Fibroblast of gingiva (primary cell): ENCODE measurements at regions not wholly inside any gene's neighbourhood (a gene's known extent, or its start where the extent isn't known, plus 50 kb on each side); places are given as distances from the start of the nearest gene placed in this dataset.
"Not testable (repeated sequence)": the region's sequence is repeated elsewhere in the genome, so short reads cannot be mapped to it uniquely, and the experiment has no call there.

Experiments used
- DNase-seq: peaks from one replicate; pipeline ENCODE4 v3.0.0-alpha.2; 2011; ENCODE audit warnings: low read depth

DNA sequence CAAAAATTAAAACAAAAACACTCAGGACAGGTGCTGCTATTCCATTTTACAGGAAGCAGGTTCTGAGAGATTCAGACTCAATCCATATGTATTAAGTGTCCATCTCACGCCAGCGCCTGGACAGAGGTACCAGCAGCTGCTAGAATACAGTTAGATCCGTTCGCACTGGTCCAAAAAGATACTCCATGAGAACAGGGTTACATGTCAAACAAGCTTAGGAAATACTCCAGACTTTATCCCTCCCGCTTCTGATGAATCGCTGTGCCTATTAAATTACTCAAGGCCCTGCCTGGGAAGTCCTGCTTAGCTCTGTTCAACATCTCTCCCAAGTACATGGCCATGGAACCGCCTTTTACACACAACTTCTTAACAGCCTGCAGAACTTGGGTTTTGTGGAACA lies 50.2 kb upstream of the SLC35C1 start:
- no peak for DNase-seq

DNA sequence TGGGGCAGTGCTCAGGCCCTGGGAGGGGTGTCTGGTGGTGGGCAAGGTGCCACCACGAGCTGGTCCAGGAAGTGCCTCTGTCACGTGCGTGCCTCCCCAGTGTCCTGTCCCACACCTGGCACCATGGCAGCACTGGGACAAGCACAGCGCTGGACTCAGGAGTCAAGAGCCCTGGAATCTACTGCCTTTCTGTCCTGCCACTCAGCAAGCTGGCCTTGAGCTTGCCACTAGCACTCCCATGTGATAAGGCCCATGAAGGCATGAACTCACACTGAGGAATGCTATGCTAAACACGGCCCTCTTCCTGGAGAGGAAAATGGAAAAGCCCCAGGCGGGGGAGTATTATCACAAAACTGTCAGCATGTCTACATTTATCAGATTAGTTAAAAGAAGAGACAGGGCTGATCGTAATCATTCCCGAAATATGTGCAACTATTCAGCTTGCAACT lies 50.7 kb upstream of the SLC35C1 start:
- no peak for DNase-seq

DNA sequence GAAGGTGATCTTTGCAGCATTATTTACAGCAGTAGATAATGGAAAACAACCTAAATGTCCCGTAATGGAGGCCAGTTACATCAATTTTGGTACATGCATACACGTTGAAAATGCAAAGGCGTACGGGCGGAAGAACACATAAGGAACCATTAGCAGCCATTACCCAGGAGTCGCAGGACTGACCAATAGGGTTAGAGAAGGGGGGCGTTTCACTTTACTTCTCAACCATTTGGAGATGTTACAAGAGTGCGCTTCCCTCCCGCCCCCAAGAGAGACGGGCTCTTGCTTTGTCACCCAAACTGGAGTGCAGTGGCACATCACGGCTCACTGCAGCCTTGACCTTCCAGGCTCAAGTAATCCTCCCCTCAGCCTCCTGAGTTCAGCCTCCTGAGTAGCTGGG lies 52.8 kb upstream of the SLC35C1 start:
- no peak for DNase-seq

DNA sequence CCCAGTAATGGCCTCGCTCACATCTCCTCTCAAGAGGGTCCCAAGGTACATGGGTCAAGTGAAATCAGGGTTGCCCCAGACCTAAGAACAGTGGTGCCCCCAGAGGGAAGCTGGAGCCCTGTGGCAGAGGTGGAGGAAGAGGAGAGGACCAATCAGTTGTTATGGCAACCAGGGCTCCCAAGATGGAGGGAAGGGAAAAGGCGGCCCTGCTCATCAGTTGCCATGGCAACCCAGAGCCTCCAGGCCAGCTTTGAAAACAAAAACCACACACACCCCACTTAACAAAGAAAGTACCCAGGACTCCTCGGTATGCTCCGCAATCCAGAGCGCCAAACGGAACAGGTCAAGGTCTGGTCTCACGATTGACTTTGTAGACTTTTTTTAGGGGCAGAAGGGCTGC lies 53.5 kb upstream of the SLC35C1 start:
- DNase-seq = no peak

DNA sequence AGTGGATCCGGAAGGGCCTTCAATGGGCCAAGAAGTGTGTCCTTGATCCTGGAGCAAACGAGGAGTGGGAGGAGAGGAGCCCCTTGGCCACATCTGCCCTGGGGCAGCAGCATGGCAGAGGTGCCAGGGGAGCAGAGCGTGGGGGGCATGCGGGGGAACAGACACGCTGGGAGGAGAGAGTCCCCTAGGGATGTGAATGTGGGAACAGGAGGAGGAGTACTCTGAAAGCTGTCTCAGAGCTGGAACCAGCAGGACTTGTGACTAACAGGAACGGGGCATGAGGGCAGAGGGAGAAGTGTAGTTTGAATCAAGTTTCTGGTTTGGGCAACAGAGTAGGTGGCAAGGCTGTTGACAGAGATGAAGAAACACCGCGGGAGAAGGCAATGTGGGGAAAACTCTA lies 54.5 kb upstream of the SLC35C1 start:
- no peak for DNase-seq

DNA sequence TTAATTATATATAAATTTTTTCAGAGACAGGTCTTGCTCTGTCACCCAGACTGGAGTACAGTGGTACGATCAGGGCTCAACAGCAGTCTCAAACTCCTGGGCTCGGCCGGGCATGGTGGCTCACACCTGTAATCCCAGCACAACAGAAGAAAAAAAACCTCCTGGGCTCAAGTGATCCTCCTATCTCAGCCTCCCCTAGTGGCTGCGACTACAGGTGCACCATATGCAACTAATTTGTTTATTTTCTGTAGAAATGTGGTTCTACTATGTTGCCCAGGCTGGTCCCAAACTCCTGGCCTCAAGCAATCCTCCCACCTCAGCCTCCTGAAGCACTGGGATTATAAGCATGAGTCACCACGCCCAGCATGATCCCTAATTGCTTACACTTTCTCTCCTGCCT lies 56.1 kb upstream of the SLC35C1 start:
- DNase-seq = no peak

DNA sequence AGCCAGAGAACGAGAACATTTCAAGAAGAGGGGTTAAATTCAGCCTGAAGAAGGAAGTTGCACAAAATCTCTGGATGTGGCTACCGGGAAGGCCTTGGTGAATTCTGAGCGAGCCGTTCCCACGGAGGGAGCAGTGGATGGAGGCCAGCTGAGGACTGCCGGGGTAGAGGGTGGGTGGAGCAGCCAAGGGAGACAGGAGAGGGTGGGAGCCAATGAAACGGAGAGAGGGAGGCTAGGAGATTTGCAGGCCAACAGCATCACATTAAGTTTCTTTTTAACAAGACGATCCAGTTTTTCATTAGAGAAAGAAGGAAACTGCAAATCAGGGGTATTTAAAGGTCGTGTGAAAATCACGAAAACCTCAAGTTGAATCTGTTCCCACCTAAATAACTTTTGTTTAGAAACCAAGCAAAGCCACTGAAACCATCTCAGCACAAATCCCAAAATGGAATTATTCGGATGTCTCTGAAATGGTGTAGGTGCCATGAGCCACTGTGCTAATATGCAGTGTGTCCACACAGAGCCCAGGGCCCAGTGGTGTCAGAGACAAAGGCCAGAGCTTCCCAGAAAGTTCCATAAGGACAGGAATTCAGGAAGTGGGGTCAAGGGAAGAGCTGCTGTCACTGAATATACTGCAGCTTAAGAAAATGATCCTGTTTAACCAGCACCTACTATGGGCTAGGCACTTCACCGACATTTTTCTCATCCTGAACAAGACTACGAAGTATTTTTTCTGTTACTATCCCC lies 59.7 kb upstream of the SLC35C1 start:
- no peak for DNase-seq

DNA sequence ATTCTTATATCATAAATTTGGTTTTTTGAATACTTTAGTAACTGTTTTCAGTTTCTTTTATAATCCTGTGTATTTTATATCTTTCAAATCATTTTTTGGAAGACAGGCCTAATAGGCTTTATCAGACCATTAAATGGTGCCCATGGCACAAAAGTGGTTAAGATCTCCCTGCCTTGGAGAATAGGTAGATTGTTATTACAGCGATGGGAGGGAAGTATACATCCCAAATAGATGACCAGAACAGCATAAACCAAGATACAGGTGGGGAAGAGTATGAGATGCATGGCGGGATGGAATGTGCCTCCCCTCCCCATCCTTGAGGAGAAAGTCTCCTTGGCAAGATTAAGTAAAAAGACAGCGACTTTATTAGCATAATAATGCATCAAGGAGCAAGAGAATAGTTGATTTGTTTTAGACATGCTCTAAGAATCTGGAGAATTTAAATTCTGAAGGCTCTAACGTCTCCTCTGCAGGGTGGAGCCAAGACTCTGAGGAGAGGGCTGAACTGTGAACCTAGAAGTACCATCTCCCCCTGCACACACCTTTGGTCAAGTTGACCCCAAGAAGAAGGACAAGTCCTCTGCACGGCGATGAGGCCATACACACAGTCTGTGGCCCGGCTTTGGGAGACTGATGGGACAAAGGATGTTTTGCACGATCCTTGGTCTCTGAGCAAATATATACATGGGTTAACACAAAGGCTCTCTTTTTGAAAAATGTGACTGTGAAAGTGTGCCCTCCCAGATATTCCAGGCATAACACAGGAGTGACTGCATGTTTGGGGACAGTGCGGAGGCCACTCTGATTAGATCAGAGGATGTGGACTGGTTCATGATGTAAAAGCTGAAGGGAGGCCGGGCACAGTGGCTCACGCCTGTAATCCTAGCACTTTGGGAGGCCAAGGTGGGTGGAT lies 61.1 kb upstream of the SLC35C1 start:
- no peak for DNase-seq

DNA sequence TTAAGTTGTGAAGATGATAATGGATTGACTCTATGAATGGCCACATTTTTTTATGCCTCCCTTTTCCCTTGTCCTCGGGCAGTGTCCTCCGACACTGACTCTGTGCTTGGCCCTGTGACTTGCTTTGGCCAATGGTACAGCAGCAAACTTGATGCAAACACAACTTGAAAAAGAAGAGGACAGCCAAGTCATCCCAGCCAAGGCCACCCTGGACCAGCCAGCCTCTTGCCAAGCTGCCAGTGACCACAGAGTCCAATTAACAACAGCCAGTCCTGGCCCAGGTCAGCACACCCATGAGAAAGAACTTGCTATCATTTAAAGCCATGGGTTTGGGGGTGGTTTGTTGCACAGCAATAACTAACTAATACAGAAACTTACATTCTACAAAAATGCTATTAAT lies 63.4 kb upstream of the SLC35C1 start:
- DNase-seq = no peak

DNA sequence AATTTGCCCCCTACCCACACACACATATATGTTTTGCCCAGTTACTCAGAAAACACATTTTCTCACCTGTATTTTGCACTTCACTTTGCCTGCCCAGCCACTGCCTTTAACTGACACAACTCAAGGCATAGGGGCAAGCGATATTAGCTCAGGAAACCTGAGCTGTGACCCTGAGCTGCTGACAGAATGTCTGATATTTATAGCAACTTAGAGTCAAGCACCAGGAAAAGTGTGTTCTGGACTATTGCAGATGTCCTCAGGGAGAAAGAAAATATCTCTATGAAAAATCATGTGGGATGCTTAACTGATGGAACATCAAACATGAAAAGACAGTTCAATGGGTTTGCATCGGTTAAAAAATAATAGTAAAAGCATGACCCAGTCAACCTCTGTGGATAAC lies 63.9 kb upstream of the SLC35C1 start:
- DNase-seq = no peak

DNA sequence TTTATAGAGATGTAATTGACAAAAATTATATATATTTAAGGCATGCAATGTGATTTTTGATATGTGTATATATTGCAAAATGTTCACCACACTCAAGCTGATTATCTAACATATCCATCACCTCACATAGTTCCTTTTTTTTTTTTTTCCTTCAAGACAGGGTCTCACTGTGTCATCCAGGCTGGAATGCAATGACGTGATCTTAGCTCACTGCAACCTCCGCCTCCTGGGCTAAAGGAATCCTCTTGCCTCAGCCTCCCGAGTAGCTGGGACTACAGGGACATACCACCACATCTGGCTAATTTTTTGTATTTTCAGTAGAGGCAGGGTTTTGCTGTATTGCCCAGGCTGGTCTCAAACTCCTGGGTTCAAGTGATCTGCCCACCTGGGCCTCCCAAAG lies 65.1 kb upstream of the SLC35C1 start:
- no peak for DNase-seq

DNA sequence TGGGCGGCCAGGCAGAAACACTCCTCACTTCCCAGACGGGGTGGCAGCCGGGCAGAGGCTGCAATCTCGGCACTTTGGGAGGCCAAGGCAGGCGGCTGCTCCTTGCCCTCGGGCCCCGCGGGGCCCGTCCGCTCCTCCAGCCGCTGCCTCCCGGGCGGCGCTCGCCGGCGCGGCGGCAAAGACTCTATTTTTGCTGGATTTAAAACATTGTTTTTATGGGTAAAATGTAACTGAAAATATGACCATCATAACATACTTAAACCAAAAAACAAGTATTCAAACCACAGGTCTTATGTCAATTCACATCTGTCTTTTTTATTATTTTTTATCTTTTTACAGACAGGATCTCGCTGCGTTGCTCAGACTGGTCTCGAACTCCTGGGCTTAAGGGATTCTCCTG lies 65.9 kb upstream of the SLC35C1 start:
- DNase-seq = not testable (repeated sequence)

DNA sequence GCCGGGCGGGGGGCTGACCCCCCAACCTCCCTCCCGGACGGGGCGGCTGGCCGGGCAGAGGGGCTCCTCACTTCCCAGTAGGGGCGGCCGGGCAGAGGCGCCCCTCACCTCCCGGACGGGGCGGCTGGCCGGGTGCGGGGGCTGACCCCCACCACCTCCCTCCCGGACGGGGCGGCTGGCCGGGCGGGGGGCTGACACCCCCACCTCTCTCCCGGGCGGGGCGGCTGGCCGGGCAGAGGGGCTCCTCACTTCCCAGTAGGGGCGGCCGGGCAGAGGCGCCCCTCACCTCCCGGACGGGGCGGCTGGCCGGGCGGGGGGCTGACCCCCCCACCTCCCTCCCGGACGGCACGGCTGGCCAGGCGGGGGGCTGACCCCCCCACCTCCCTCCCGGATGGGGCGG lies 66.8 kb upstream of the SLC35C1 start:
- DNase-seq = not testable (repeated sequence)

DNA sequence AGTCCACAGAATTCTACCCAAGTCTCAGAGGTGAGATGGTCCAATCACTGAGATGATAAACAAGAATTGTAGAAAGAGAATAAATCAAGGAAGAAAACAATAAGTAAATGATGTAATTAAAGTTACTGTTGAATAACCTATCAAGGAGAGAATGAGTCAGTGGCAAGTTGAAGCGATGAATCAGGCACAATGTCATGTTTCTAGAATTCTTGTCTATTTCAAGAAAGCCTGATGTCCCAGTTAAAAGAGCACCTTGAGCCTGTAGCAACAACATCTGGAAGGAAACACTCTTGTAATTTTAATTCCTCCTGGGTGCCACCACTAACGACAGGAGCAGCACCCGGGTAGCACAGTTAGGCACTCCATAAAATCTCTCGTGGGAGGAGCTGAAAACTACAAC lies 67.9 kb upstream of the SLC35C1 start:
- no peak for DNase-seq

DNA sequence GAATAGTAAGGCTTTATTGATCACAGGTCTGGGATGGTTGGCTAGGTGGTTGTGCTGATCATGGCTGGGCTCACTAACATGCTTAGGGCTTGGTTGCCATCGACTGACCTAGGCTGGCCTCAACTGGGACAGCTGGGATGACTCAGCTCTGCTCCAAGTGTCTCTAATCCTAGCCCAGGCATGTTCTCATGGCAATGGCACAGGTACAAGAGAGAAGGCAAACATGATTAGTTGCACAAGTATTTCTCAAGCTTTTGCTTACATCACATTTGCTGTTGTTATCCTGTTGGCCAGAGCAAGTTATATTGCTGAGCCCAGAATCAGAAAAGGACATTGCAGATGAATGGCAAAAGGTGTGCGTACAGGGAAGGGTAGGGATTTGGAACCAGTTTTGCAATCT lies 68.5 kb upstream of the SLC35C1 start:
- peak; percentile 38 for DNase-seq

DNA sequence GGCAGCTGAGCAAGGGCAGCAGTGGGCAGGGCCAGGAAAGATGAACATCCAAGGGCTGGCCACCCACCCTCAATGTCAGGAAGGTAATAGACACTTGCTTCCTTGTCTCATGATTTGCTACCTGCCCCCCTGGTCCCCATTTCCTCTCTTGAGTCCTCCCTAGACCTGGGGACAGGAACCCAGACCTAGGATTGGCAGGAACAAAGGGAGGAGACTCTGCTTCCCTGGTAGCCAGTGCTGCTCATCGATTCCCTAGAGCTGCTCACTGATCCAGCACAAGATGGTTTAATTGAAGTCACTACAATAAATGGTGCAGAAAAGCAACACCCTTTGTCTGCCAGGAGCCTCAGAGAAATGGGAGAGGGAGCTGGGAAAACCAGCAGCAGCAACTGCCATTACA lies 67.8 kb upstream of the CHST1 start:
- DNase-seq = no peak

DNA sequence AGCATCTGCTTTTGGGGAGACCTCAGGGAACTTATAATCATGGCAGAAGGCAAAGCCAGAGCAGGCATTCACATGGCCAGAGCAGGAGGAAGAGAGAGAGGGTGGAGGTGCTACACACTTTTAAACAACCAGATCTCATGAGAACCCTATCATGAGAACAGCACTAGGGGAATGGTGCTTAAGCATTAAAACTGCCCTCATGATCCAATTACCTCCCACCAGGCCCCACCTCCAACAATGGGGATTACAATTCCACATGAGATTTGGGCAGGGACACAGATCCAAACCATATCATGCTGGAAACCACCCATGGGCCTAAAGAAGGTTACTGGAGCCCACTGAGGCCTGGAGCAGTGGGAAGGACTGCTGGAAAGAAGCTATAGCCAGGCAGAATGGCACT lies 66.9 kb upstream of the CHST1 start:
- no peak for DNase-seq

DNA sequence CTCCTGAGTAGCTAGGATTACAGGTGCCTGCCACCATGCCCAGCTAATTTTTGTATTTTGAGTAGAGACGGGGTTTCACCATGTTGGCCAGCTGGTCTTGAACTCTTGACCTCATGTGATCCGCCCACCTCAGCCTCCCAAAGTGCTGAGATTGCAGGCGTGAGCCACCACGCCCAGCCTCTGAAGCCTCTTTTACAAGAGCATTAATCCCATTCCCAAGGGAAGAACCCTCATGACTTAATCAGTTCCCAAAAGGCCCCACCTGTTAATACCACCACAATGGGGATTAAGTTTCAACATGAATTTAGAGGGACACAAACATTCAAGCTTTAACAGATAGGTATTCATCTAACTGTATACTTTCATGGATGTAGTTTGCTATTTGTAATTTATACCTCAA lies 65.7 kb upstream of the CHST1 start:
- not testable (repeated sequence) for DNase-seq

DNA sequence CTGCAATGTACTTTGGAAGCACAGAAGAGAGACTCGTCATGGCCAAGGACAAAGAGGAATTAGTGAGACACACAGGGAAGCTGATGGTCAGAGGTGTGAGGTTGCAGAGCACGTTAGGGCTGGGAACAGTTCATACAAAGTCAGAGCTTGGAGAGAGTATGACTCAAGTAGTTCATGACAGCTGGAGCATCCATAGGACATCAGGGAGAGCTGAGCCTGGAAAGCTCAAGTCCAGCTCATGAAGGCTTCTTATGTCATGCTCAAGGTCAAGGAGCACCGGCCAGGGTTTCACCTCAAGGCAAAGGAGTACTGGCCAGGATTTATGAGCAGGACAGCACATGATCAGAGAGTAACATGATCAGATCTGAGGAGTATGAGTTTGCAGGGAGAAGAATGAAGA lies 64.6 kb upstream of the CHST1 start:
- no peak for DNase-seq

DNA sequence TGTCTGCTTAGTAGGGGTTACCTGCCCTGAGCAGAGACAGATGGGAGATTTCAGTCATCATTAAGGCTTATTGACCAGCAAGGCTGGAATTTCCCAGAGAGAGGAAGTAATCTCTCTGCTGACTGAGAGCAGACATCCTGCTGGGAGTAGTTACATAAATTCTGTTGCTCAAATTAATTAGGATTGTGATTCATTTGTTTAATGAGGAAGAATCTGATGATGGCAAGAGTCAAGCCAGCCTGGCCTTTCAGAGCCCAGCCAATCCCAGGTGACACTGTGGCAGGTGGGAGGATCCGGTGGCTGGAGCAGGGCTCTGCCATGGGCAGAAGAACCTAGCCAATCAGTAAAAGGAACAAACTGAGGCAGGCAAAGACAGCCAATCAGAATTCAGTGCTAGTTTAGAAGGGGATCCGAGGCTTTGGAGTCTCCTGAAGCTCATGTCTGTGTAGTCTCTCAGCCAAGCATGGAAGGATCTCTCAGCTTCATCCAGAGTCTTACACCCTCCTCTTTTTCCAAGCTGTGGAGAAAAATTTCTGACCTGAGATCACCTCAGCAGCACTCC lies 61.2 kb upstream of the CHST1 start:
- DNase-seq = no peak

DNA sequence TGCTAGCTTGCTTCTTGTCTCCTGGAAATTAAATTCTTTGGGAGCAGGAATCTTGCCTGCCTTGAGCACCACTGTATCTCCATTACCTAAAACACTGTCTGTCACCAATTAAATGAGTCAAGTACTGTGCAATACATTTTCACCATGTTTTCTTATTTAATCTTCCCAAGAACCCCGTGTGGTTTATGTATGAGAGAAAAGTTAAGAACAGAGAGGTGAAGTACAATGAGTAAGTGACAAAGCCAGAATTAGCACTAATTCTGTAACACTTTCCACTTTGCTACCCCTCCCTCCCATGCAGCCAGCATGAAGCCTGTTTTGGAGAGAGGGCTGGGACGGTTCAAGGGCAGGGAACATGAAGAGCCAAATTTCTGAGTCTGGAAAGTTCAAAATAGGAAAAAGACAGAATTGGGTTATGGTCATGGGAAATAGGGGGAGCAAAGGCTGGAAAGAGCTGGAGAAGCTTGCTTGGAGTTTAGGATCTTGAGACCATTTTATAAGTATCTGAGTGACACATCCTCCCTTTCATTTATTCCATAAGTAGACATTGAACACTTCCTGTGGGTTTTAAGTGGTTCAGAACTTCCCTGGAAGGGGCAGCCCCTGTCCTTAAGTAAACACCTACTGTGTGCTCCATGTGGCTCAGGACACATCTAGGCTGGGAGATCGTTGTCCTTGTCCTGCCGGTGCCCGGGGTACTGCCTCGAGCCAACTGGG lies 60.5 kb upstream of the CHST1 start:
- no peak for DNase-seq

DNA sequence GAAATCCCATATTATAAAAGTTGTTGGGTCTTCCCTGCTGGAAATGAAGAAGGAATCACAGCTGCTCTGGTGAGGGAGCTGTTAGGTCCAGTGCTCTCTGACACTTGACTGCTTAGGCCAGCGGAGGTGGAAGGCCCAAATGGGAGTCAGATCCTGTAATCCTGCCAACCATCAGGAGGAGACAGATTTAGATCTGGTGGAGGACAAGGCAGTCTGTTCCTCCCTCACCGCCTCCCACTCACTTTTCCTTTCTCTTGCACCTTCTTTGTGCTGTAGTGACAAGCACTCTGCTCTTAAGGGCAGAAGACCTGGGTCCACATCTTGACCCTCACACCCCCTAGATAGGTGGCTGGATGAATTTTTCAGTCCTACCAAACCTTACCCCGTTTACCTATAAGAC lies 59.7 kb upstream of the CHST1 start:
- DNase-seq = no peak
